Chondrocyte (in vitro differentiated cells): ENCODE measurements at regions not wholly inside any gene's neighbourhood (a gene's known extent, or its start where the extent isn't known, plus 50 kb on each side); places are given as distances from the start of the nearest gene placed in this dataset.

Experiments used
- DNase-seq: peaks from one replicate; pipeline ENCODE4 v3.0.0; 2021; ENCODE audit warnings: mixed read lengths, low spot score
- H3K27ac Mint-ChIP-seq: one replicate; pipeline ENCODE4 v1.8.0; 2021; ENCODE audit warnings: mild to moderate bottlenecking, moderate library complexity, mixed read lengths; ENCODE audit not compliant: unreplicated experiment
- H3K27me3 Mint-ChIP-seq: 2 replicates; pipeline ENCODE4 v1.8.0; 2021; ENCODE audit warnings: low read depth, mixed read lengths
- H3K36me3 Mint-ChIP-seq: 2 replicates; pipeline ENCODE4 v1.8.0; 2021; ENCODE audit warnings: low read depth, mixed read lengths
- H3K4me1 Mint-ChIP-seq: 2 replicates; pipeline ENCODE4 v1.8.0; 2021; ENCODE audit warnings: low read depth, mild to moderate bottlenecking, mixed read lengths
- H3K4me3 Mint-ChIP-seq: one replicate; pipeline ENCODE4 v1.8.0; 2021; ENCODE audit warnings: mild to moderate bottlenecking, moderate library complexity, mixed read lengths; ENCODE audit not compliant: unreplicated experiment
- H3K9me3 Mint-ChIP-seq: 2 replicates; pipeline ENCODE4 v1.8.0; 2021; ENCODE audit warnings: low read depth, mixed read lengths
- TF ChIP-seq, protein P1 (sequence below): fragments of 200-600 bp; sonication (generic); IDR thresholded peaks from 2 replicates; pipeline ENCODE4 v1.5.0; 2021; ENCODE audit warnings: antibody characterized with exemption, mild to moderate bottlenecking, moderate library complexity

DNA sequence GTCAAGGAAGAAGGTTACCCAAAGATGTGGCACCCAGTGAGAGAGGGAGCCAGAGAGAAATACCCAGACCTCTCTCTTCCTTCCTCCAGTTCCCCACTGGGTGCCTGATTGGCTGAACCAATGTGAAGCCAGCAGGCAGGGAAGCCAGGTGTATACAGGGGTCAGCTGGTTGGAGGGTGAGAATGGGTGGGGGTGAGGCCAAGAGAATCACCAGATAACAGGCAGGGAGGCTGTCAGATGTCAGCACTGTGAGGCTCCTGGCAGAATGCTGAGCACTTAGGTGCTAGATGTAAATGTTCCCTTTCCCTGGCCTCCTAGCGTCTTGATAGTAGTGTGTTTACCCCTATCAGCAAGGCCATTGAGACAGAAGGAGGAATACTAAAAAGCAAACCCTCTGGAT is 104.0 kb upstream of the MGAT5 start:
- Mint-ChIP-seq H3K4me3 (no peak overlapping the region), H3K4me1 (peaks cover 27% of the 10 kb centered on the region)

DNA sequence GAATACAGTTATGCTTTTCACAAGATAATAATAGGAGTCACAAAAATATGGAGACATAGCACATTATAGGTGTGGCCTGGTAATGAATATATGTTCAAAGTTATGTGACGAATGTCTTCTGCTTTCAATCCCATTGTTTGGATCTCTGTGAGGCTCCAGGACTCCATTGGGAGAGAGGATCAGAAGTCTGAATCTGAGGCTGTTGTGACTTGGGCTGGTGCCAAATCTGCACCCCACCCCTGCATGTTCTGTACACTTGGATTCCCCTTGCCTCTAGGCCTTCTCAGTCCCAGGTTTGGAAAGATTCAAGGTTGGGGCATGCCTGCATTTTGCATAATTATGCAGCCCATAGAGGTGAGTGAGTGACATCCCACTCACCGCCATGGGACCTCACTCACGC is 103.1 kb upstream of the MGAT5 start:
- no peak for DNase-seq
- H3K4me3 Mint-ChIP-seq, result no peak overlapping the region
- no peaks in the 10 kb centered on the region for H3K9me3 Mint-ChIP-seq
- H3K4me1 Mint-ChIP-seq, result peaks cover 25% of the 10 kb centered on the region
- TF ChIP-seq, protein P1, sequence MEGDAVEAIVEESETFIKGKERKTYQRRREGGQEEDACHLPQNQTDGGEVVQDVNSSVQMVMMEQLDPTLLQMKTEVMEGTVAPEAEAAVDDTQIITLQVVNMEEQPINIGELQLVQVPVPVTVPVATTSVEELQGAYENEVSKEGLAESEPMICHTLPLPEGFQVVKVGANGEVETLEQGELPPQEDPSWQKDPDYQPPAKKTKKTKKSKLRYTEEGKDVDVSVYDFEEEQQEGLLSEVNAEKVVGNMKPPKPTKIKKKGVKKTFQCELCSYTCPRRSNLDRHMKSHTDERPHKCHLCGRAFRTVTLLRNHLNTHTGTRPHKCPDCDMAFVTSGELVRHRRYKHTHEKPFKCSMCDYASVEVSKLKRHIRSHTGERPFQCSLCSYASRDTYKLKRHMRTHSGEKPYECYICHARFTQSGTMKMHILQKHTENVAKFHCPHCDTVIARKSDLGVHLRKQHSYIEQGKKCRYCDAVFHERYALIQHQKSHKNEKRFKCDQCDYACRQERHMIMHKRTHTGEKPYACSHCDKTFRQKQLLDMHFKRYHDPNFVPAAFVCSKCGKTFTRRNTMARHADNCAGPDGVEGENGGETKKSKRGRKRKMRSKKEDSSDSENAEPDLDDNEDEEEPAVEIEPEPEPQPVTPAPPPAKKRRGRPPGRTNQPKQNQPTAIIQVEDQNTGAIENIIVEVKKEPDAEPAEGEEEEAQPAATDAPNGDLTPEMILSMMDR, result no peak
- no peak overlapping the region for H3K27ac Mint-ChIP-seq
- no peaks in the 10 kb centered on the region for H3K36me3 Mint-ChIP-seq
- no peaks in the 10 kb centered on the region for H3K27me3 Mint-ChIP-seq

More for the DNA sequence above, 104.0 kb upstream of the MGAT5 start:
- Mint-ChIP-seq H3K27ac (no peak overlapping the region), H3K27me3 (no peaks in the 10 kb centered on the region), H3K9me3 (no peaks in the 10 kb centered on the region), H3K36me3 (no peaks in the 10 kb centered on the region)
- DNase-seq, result no peak
- TF ChIP-seq, protein P1, result no peak

DNA sequence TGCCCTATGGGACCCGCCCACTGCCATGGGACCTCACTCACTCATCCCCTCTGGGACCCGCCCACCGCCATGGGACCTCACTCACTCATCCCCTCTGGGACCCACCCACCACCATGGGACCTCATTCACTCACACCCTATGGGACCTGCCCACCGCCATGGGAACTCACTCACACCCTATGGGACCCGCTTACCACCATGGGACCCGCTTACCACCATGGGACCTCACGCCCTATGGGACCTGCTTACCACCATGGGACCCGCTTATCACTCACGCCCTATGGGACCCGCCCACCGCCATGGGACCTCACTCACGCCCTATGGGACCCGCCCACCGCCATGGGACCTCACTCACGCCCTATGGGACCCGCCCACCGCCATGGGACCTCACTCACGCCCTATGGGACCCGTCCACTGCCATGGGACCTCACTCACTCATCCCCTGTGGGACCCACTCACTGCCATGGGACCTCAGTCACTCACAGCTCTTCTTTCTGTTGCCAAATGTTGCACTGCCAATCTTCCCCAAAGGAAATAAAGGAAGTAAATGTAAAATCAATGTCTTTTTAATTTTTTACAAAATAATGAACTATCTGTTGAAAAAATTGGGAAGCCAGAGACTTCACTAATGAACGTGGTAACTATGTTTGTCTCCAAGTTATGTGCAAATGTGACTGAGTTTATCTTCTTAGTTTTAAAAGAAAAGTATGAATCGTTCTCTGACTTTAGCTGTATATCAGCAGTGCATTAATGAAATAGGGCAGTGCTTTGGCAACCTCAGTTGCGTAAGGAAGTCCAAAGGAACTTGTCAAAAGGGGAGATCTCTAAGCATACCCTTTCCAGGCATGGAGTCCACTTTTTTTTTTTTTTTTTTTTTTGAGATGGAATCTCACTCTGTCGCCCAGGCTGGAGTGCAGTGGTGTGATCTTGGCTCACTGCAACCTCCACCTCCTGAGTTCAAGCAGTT is 101.5 kb upstream of the MGAT5 start:
- H3K36me3 Mint-ChIP-seq, result no peaks in the 10 kb centered on the region
- H3K9me3 Mint-ChIP-seq, result no peaks in the 10 kb centered on the region
- DNase-seq, result no peak
- TF ChIP-seq, protein P1, result no peak
- H3K27me3 Mint-ChIP-seq, result no peaks in the 10 kb centered on the region
- H3K4me1 Mint-ChIP-seq, result peaks cover 9% of the 10 kb centered on the region
- H3K27ac Mint-ChIP-seq, result no peak overlapping the region
- no peak overlapping the region for H3K4me3 Mint-ChIP-seq

DNA sequence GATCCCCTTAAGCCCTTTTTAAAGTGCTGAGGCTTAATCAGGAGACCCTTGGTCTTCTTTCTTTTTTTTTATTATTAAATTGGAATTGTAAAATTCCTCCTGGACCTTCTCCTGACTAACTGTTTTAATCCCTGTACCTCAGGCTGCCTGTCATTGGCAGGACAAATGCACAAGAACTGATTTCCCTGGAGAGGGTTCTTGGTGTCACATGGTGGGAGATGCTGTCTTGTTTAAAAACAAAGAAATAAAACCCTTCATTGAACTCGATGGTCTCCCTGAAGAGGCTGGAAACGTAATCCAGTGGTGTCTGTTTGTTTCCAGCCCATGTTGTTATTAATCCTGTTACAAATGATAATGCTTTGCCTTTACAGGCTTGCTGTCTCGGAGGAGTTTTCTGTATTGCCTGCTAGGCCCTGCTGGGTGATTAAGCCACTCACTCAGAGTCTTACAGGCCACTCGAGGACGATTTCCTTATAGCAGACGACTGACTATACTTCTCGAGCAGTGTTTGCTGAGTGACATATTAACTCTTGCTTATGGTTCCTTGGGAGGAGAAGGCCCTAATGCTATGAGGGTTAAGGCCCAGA is 100.5 kb upstream of the MGAT5 start:
- Mint-ChIP-seq H3K9me3 (no peaks in the 10 kb centered on the region), H3K27me3 (no peaks in the 10 kb centered on the region), H3K4me3 (no peak overlapping the region), H3K36me3 (no peaks in the 10 kb centered on the region), H3K27ac (no peak overlapping the region), H3K4me1 (peaks cover 5% of the 10 kb centered on the region)
- TF ChIP-seq, protein P1, result no peak
- DNase-seq, result no peak

DNA sequence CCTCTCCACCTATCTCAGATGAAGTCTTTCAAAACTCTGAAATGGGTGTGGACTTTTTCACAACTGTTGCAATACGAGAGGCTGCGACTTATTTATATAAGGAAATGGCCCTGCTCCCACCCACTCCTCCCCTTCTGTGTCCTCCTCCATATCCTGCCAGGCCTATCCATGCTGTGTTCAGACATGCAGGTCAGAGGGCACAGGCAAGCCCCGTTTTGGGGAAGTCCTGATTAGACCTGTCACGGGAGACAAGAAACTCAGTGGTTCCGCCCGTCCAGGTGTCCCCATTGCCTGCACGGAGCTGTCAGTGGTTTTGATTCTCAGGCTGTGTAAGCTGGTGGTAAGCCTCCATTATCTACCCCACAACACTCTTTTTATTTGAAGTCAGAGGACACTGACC is 99.6 kb upstream of the MGAT5 start:
- Mint-ChIP-seq H3K36me3 (no peaks in the 10 kb centered on the region), H3K4me1 (peaks cover 5% of the 10 kb centered on the region), H3K9me3 (no peaks in the 10 kb centered on the region), H3K4me3 (no peak overlapping the region), H3K27ac (no peak overlapping the region), H3K27me3 (no peaks in the 10 kb centered on the region)
- DNase-seq, result no peak
- TF ChIP-seq, protein P1, result no peak
